Gastrocnemius medialis (tissue), 4 donors: ENCODE measurements at regions not wholly inside any gene's neighbourhood (a gene's known extent, or its start where the extent isn't known, plus 50 kb on each side); places are given as distances from the start of the nearest gene placed in this dataset.
"Not testable (repeated sequence)": the region's sequence is repeated elsewhere in the genome, so short reads cannot be mapped to it uniquely, and the experiment has no call there.

ENCODE experiments used
- ATAC-seq, 2 donors: fragments of 150-250 bp; one replicate each; pipeline ENCODE4 v1.9.1; 2016
- DNase-seq, 2 donors: peaks; one replicate each; pipeline ENCODE4 v3.0.0-alpha.2; 2019
- H3K27ac ChIP-seq, 4 donors: fragments of 200-600 bp; sonication (generic); 1 replicate in 1 of 4; 2 replicates in 3 of 4; pipeline ENCODE4 v1.5.1; 2016 to 2018; ENCODE audit warnings: mild to moderate bottlenecking in 2 of 4, moderate library complexity in 1 of 4
- H3K27me3 ChIP-seq, 3 donors: fragments of 200-600 bp; sonication (generic) in 2 of 3; 1 replicate in 1 of 3; 2 replicates in 2 of 3; pipeline versions ENCODE4 v1.5.1 to v1.6.0; 2016 to 2019; ENCODE audit warnings: mild to moderate bottlenecking in 1 of 3, moderate library complexity in 1 of 3
- H3K36me3 ChIP-seq, 2 donors: fragments of 200-600 bp; sonication (generic) in 1 of 2; one replicate each; pipeline ENCODE4 v1.5.1; 2017 to 2018
- H3K4me1 ChIP-seq, 2 donors: fragments of 200-600 bp; sonication (generic) in 1 of 2; one replicate each; pipeline ENCODE4 v1.5.1; 2016 to 2017; ENCODE audit warnings: mild to moderate bottlenecking in 2 of 2
- H3K4me3 ChIP-seq, 4 donors: fragments of 200-600 bp; sonication (generic) in 3 of 4; 1 replicate in 1 of 4; 2 replicates in 3 of 4; pipeline ENCODE4 v1.5.1; 2016 to 2019; ENCODE audit warnings: mild to moderate bottlenecking in 2 of 4
- H3K9me3 ChIP-seq, 3 donors: fragments of 200-600 bp; sonication (generic) in 2 of 3; 1 replicate in 1 of 3; 2 replicates in 2 of 3; pipeline ENCODE4 v1.5.1; 2016 to 2019
- CTCF ChIP-seq, 5 experiments: fragments of 450-650 bp in 3 of 5; fragments of 200-600 bp in 2 of 5; sonication (generic) in 2 of 5; IDR thresholded peaks in 4 of 5; conservative IDR thresholded peaks in 1 of 5; 1 replicate in 4 of 5; 2 replicates in 1 of 5; pipeline ENCODE4 v1.5.1; 2016 to 2019; ENCODE audit warnings: antibody characterized with exemption in 5 of 5, mild to moderate bottlenecking in 3 of 5, moderate library complexity in 3 of 5
- POLR2A ChIP-seq, 2 donors: fragments of 450-650 bp; IDR thresholded peaks; one replicate each; pipeline ENCODE4 v1.6.1; 2017; ENCODE audit warnings: antibody characterized with exemption in 2 of 2, mild to moderate bottlenecking in 2 of 2, moderate library complexity in 2 of 2
- in situ Hi-C, 4 donors: fragments of 200-750 bp; cut with MboI; loops; one replicate each; pipeline versions ENCODE4 v1.15.0 to v1.8.0; 2017; ENCODE audit warnings: low sequenced_read_pairs in 4 of 4
- intact Hi-C: fragments of 100-400 bp; cut with DNase I; formaldehyde crosslinking; loops from one replicate; pipeline ENCODE4 v1.15.1; 2023; ENCODE audit warnings: low total_unique reads

GRCh38 chr10:34046506-34047034, 712.1 kb upstream of the NRP1 start:
- H3K36me3 ChIP-seq: no peaks in the 10 kb centered on the region
- H3K9me3 ChIP-seq: no peaks in the 10 kb centered on the region
- intact Hi-C loops (no loop called here), in situ Hi-C loops (loop anchor here in 1 of 4 donors (25.0 kb wide), 1 partner anchor 591 kb away; no protein-coding TSS in a partner anchor)
- no peak for DNase-seq
- H3K27me3 ChIP-seq: no peaks in the 10 kb centered on the region
- no peak for TF ChIP-seq CTCF (IDR thresholded peaks at IDR 0.05 in 4 of 5, conservative IDR thresholded peaks at IDR 0.05 in 1 of 5)
- TF ChIP-seq POLR2A (IDR thresholded peaks at IDR 0.05): no peak
- ATAC-seq: no peak
- H3K4me1 ChIP-seq: no peaks in the 10 kb centered on the region
- no peak overlapping the region for H3K4me3 ChIP-seq
- no peak overlapping the region for H3K27ac ChIP-seq

GRCh38 chr10:34045571-34046190, 711.2 kb upstream of the NRP1 start:
- Histone ChIP-seq H3K9me3 (no peaks in the 10 kb centered on the region), H3K27me3 (no peaks in the 10 kb centered on the region), H3K36me3 (no peaks in the 10 kb centered on the region), H3K27ac (no peak overlapping the region), H3K4me3 (no peak overlapping the region), H3K4me1 (no peaks in the 10 kb centered on the region)
- no peak for DNase-seq
- TF ChIP-seq CTCF (IDR thresholded peaks at IDR 0.05 in 4 of 5, conservative IDR thresholded peaks at IDR 0.05 in 1 of 5) (no peak), POLR2A (IDR thresholded peaks at IDR 0.05) (no peak)
- intact Hi-C loops (no loop called here), in situ Hi-C loops (loop anchor here in 1 of 4 donors (25.0 kb wide), 1 partner anchor 592 kb away; no protein-coding TSS in a partner anchor)
- no peak for ATAC-seq

GRCh38 chr10:34041871-34042270, 707.4 kb upstream of the NRP1 start:
- DNase-seq (no peak), ATAC-seq (no peak)
- H3K9me3 ChIP-seq: no peaks in the 10 kb centered on the region
- H3K27ac ChIP-seq: no peak overlapping the region
- in situ Hi-C loops: loop anchor here in 1 of 4 donors (25.0 kb wide), 1 partner anchor 595 kb away; no protein-coding TSS in a partner anchor
- H3K27me3 ChIP-seq: no peaks in the 10 kb centered on the region
- H3K4me1 ChIP-seq: no peaks in the 10 kb centered on the region
- intact Hi-C loops: no loop called here
- no peak overlapping the region for H3K4me3 ChIP-seq
- no peak for TF ChIP-seq POLR2A (IDR thresholded peaks at IDR 0.05)
- TF ChIP-seq CTCF (IDR thresholded peaks at IDR 0.05 in 4 of 5, conservative IDR thresholded peaks at IDR 0.05 in 1 of 5): no peak
- no peaks in the 10 kb centered on the region for H3K36me3 ChIP-seq

- H3K9me3 ChIP-seq: no peaks in the 10 kb centered on the region
- DNase-seq: no peak
- H3K4me3 ChIP-seq: no peak overlapping the region
- no peak overlapping the region for H3K27ac ChIP-seq
- TF ChIP-seq POLR2A (IDR thresholded peaks at IDR 0.05): no peak
- no peak for TF ChIP-seq CTCF (IDR thresholded peaks at IDR 0.05 in 4 of 5, conservative IDR thresholded peaks at IDR 0.05 in 1 of 5)
- no peaks in the 10 kb centered on the region for H3K4me1 ChIP-seq
- no peaks in the 10 kb centered on the region for H3K36me3 ChIP-seq
- in situ Hi-C loops: loop anchor here in 1 of 4 donors (25.0 kb wide), 1 partner anchor 600 kb away; no protein-coding TSS in a partner anchor
- no peaks in the 10 kb centered on the region for H3K27me3 ChIP-seq
- no peak for ATAC-seq
- intact Hi-C loops: no loop called here
These were observed 703.0 kb upstream of the NRP1 start for GRCh38 chr10:34037499-34037898.

GRCh38 chr10:34035241-34035790, 700.8 kb upstream of the NRP1 start:
- H3K4me3 ChIP-seq, ATAC-seq, DNase-seq, H3K27me3 ChIP-seq, H3K4me1 ChIP-seq, intact Hi-C loops, H3K36me3 ChIP-seq, H3K9me3 ChIP-seq, H3K27ac ChIP-seq: not testable (repeated sequence)
- in situ Hi-C loops: loop anchor here in 1 of 4 donors (25.0 kb wide), 1 partner anchor 602 kb away; no protein-coding TSS in a partner anchor
